ENCODE measurements at regions not wholly inside any gene's neighbourhood (a gene's known extent, or its start where the extent isn't known, plus 50 kb on each side); places are given as distances from the start of the nearest gene placed in this dataset.

DNA sequence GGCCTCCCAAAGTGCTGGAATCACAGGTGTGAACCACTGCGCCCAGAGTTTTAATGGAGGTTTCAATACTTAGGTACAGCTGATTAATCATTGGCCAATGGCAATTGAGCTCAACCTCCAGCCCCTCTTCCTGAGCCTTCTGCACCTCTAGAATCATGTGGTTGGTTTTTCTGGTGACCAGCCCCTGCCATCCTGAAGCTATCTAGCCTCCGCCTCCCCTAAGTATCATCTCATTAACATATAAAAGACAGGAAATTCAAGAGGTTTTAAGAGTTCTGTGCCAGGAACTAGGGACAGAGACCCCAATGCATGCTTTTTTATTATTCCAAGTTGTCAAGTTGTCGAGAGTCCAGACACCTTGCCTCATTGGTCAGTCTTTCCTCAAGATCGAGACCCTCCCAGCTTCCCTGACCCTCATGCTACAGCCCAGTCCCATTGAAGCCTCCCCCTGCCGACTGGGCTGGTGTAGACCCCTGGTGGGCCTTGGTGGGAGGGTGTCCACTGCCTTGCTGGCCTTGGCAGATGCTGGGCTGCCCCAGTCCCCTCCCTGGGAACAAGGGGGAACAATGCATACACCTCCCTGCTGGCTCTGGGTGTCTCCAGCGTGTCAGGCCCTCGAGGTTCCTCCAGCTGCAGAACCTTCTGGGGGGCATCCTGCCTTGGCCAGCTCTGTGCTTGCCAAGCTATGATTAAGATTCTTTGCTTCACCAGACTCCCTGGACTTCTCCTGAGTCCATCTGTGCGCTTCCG lies 148.0 kb downstream of the CTTN start:
- TF ChIP-seq, protein P1, sequence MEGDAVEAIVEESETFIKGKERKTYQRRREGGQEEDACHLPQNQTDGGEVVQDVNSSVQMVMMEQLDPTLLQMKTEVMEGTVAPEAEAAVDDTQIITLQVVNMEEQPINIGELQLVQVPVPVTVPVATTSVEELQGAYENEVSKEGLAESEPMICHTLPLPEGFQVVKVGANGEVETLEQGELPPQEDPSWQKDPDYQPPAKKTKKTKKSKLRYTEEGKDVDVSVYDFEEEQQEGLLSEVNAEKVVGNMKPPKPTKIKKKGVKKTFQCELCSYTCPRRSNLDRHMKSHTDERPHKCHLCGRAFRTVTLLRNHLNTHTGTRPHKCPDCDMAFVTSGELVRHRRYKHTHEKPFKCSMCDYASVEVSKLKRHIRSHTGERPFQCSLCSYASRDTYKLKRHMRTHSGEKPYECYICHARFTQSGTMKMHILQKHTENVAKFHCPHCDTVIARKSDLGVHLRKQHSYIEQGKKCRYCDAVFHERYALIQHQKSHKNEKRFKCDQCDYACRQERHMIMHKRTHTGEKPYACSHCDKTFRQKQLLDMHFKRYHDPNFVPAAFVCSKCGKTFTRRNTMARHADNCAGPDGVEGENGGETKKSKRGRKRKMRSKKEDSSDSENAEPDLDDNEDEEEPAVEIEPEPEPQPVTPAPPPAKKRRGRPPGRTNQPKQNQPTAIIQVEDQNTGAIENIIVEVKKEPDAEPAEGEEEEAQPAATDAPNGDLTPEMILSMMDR (conservative IDR thresholded peaks at IDR 0.05; ENCODE audit: low read depth in 2 of 2): 0 out of 4 replicates have a peak, but pooled peaks of 1 of the 2 experiments have one; percentile 0
- TF ChIP-seq, protein P2, sequence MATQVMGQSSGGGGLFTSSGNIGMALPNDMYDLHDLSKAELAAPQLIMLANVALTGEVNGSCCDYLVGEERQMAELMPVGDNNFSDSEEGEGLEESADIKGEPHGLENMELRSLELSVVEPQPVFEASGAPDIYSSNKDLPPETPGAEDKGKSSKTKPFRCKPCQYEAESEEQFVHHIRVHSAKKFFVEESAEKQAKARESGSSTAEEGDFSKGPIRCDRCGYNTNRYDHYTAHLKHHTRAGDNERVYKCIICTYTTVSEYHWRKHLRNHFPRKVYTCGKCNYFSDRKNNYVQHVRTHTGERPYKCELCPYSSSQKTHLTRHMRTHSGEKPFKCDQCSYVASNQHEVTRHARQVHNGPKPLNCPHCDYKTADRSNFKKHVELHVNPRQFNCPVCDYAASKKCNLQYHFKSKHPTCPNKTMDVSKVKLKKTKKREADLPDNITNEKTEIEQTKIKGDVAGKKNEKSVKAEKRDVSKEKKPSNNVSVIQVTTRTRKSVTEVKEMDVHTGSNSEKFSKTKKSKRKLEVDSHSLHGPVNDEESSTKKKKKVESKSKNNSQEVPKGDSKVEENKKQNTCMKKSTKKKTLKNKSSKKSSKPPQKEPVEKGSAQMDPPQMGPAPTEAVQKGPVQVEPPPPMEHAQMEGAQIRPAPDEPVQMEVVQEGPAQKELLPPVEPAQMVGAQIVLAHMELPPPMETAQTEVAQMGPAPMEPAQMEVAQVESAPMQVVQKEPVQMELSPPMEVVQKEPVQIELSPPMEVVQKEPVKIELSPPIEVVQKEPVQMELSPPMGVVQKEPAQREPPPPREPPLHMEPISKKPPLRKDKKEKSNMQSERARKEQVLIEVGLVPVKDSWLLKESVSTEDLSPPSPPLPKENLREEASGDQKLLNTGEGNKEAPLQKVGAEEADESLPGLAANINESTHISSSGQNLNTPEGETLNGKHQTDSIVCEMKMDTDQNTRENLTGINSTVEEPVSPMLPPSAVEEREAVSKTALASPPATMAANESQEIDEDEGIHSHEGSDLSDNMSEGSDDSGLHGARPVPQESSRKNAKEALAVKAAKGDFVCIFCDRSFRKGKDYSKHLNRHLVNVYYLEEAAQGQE (IDR thresholded peaks at IDR 0.05; ENCODE audit: unreplicated experiment): no peak
- TF ChIP-seq POLR2AphosphoS5 (IDR thresholded peaks at IDR 0.05; ENCODE audit: low read depth) (no peak), EZH2 (IDR thresholded peaks at IDR 0.05; ENCODE audit: low read depth, unreplicated experiment) (no peak), ZNF331 (CRISPR knock-in tag; IDR thresholded peaks at IDR 0.05; ENCODE audit: low read depth) (no peak), CREB1 (CRISPR knock-in tag; IDR thresholded peaks at IDR 0.05; ENCODE audit: low read depth) (no peak), JUNB (IDR thresholded peaks at IDR 0.05; ENCODE audit: unreplicated experiment) (no peak), EZH2phosphoT487 (IDR thresholded peaks at IDR 0.05; ENCODE audit: unreplicated experiment) (no peak), ZNF114 (CRISPR knock-in tag; IDR thresholded peaks at IDR 0.05) (no peak)
- TF ChIP-seq, protein P3, sequence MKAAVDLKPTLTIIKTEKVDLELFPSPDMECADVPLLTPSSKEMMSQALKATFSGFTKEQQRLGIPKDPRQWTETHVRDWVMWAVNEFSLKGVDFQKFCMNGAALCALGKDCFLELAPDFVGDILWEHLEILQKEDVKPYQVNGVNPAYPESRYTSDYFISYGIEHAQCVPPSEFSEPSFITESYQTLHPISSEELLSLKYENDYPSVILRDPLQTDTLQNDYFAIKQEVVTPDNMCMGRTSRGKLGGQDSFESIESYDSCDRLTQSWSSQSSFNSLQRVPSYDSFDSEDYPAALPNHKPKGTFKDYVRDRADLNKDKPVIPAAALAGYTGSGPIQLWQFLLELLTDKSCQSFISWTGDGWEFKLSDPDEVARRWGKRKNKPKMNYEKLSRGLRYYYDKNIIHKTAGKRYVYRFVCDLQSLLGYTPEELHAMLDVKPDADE (IDR thresholded peaks at IDR 0.05): no peak

Data from GM23338 (cell line).